ENCODE measurements at regions not wholly inside any gene's neighbourhood (a gene's known extent, or its start where the extent isn't known, plus 50 kb on each side); places are given as distances from the start of the nearest gene placed in this dataset.

- TF ChIP-seq CTCF (IDR thresholded peaks at IDR 0.05) = no peak
- TF ChIP-seq ZFX (IDR thresholded peaks at IDR 0.05; ENCODE audit: borderline replicate concordance) = no peak
Observed at GRCh38 chr12:111057701-111058425, 137.5 kb upstream of the MYL2 start.
